Omental fat pad (tissue), 3 donors: ENCODE measurements at regions not wholly inside any gene's neighbourhood (a gene's known extent, or its start where the extent isn't known, plus 50 kb on each side); places are given as distances from the start of the nearest gene placed in this dataset.

Source experiments
- ATAC-seq: fragments of 150-250 bp; one replicate; pipeline ENCODE4 v1.9.1; 2016; ENCODE audit warnings: mild to moderate bottlenecking, moderate library complexity; ENCODE audit not compliant: low FRiP score
- DNase-seq: peaks from one replicate; pipeline ENCODE4 v3.0.0-alpha.2; 2019; ENCODE audit warnings: low spot score
- CTCF ChIP-seq, 3 donors: fragments of 450-650 bp; IDR thresholded peaks; one replicate each; pipeline ENCODE4 v1.5.1; 2016 to 2017; ENCODE audit warnings: antibody characterized with exemption in 3 of 3, mild to moderate bottlenecking in 3 of 3, moderate library complexity in 2 of 3

GRCh38 chr6:166764473-166765233 is 137.6 kb upstream of the RPS6KA2 start:
- no peak for TF ChIP-seq CTCF (IDR thresholded peaks at IDR 0.05)
- ATAC-seq (no peak), DNase-seq (no peak)

- ATAC-seq: no peak
- DNase-seq: no peak
- TF ChIP-seq CTCF (IDR thresholded peaks at IDR 0.05): no peak
Measured at GRCh38 chr6:166763606-166764472, 136.8 kb upstream of the RPS6KA2 start.

- ATAC-seq (no peak), DNase-seq (no peak)
- no peak for TF ChIP-seq CTCF (IDR thresholded peaks at IDR 0.05)
Measured at GRCh38 chr6:166761801-166762200, 134.8 kb upstream of the RPS6KA2 start.

DNA sequence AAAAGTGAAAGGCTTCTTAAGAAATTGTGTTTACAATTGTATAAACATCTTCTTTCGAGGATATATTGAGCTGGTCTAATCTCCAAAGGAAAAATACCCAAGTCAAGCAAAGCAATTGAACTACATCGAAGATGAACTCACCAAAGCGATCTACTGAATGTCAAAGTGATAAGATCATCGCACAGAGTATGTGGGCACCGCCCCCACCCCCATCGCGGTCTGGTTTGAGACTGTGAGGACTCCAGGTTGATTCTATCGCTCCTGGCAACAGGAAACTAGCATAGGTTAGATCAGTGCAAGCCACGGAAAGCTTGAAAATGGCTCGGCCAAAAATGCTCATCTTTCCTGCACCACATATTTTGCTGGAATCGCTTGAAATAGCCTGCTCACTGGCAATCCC is 133.2 kb upstream of the RPS6KA2 start:
- DNase-seq (no peak), ATAC-seq (no peak)
- no peak for TF ChIP-seq CTCF (IDR thresholded peaks at IDR 0.05)

- ATAC-seq (no peak), DNase-seq (no peak)
- TF ChIP-seq CTCF (IDR thresholded peaks at IDR 0.05): no peak
Measured at GRCh38 chr6:166758136-166758704, 131.2 kb upstream of the RPS6KA2 start.

GRCh38 chr6:166757232-166758135 is 130.4 kb upstream of the RPS6KA2 start:
- ATAC-seq (peak; percentile 46), DNase-seq (no peak)
- TF ChIP-seq CTCF (IDR thresholded peaks at IDR 0.05): no peak
